Endothelial cell of umbilical vein (primary cell): ENCODE measurements at regions not wholly inside any gene's neighbourhood (a gene's known extent, or its start where the extent isn't known, plus 50 kb on each side); places are given as distances from the start of the nearest gene placed in this dataset.

Source experiments
- BruUV-seq: library from RNA; stranded (reverse); fragments of 400-500 nt; replicated peaks from 2 replicates; lab custom pipeline; 2021; lab: Mats Ljungman, UMichigan
- CTCF ChIA-PET: fragments of 300-600, 350-600 bp; sonication (Branson Sonifier 250); formaldehyde crosslinking; loops from one replicate; lab custom pipeline; 2021; ENCODE audit warnings: antibody characterized with exemption, inconsistent platforms; lab: Charles Lee
- POLR2A ChIA-PET: fragments of 300-600, 350-600 bp; sonication (Branson Sonifier 250); formaldehyde crosslinking; loops from one replicate; lab custom pipeline; 2021; ENCODE audit warnings: antibody characterized with exemption, inconsistent platforms; lab: Charles Lee
- DNase-seq: peaks from one replicate; pipeline ENCODE4 v3.0.0-alpha.2; 2011; ENCODE audit warnings: low read depth, low spot score
- FAIRE-seq: peaks from 2 replicates; lab custom pipeline; 2011; peaks lifted over from hg19 to GRCh38; lab: Jason Lieb, UNC
- H2AFZ ChIP-seq: 2 replicates; pipeline ENCODE4 v1.6.0; 2012; ENCODE audit warnings: low read depth, low read length, control low read depth, inconsistent platforms
- H3K27ac ChIP-seq: 2 replicates; pipeline ENCODE4 v1.5.1; 2011; ENCODE audit warnings: low read depth, mild to moderate bottlenecking, control low read depth, low read length, moderate library complexity; ENCODE audit not compliant: insufficient read depth
- H3K27me3 ChIP-seq, 2 experiments: 2 replicates each; pipeline versions ENCODE4 v1.6.0 to v1.6.1; 2011; ENCODE audit warnings: low read length in 2 of 2, mixed read lengths in 1 of 2; ENCODE audit not compliant: control insufficient read depth in 2 of 2, insufficient read depth in 2 of 2
- H3K36me3 ChIP-seq, 2 experiments: 2 replicates in 1 of 2; 3 replicates in 1 of 2; pipeline ENCODE4 v1.5.1; 2011; ENCODE audit warnings: low read length in 2 of 2, mild to moderate bottlenecking in 1 of 2, moderate library complexity in 1 of 2; ENCODE audit not compliant: control insufficient read depth in 2 of 2, insufficient read depth in 2 of 2; ENCODE audit errors: extremely low read depth in 1 of 2
- H3K4me1 ChIP-seq: 3 replicates; pipeline ENCODE4 v1.5.1; 2011; ENCODE audit warnings: mild to moderate bottlenecking, low read length; ENCODE audit not compliant: control insufficient read depth, insufficient read depth; ENCODE audit errors: extremely low read depth
- H3K4me2 ChIP-seq: 2 replicates; pipeline ENCODE4 v1.6.1; 2011; ENCODE audit warnings: low read length, control low read depth, mixed read lengths; ENCODE audit not compliant: insufficient read depth
- H3K4me3 ChIP-seq, 3 experiments: fragments of 200-600 bp in 1 of 3; sonication (generic), shearing (Covaris generic) in 1 of 3; replicated peaks in 1 of 3; 2 replicates each; pipeline ENCODE4 v1.5.1; 2011 to 2016; ENCODE audit warnings: control low read depth in 3 of 3, low read length in 3 of 3, mild to moderate bottlenecking in 2 of 3, inconsistent platforms in 1 of 3, low read depth in 1 of 3, moderate library complexity in 1 of 3; ENCODE audit not compliant: insufficient read depth in 1 of 3
- H3K79me2 ChIP-seq: 2 replicates; pipeline ENCODE4 v1.6.0; 2012; ENCODE audit warnings: low read length, inconsistent platforms; ENCODE audit not compliant: control insufficient read depth, insufficient read depth
- H3K9ac ChIP-seq: replicated peaks from 2 replicates; pipeline ENCODE3; 2011; ENCODE audit warnings: low read length, control low read depth; ENCODE audit not compliant: insufficient read depth; ENCODE audit errors: extremely low read depth
- H3K9me1 ChIP-seq: replicated peaks from 3 replicates; pipeline ENCODE4 v1.6.0; 2011; ENCODE audit warnings: mild to moderate bottlenecking, low read length; ENCODE audit not compliant: control insufficient read depth, insufficient read depth; ENCODE audit errors: extremely low read depth
- H3K9me3 ChIP-seq: replicated peaks from 2 replicates; pipeline ENCODE4 v1.5.1; 2012; ENCODE audit warnings: low read length, inconsistent platforms; ENCODE audit not compliant: control insufficient read depth, insufficient read depth
- H4K20me1 ChIP-seq: replicated peaks from 2 replicates; pipeline ENCODE3; 2011; ENCODE audit warnings: mild to moderate bottlenecking, low read length; ENCODE audit not compliant: control insufficient read depth, insufficient read depth; ENCODE audit errors: extremely low read depth
- EZH2 ChIP-seq: IDR thresholded peaks from 2 replicates; pipeline ENCODE4 v1.6.1; 2012; ENCODE audit warnings: borderline replicate concordance, low read depth, mild to moderate bottlenecking, moderate library complexity, low read length, inconsistent platforms; ENCODE audit not compliant: severe bottlenecking
- FOS ChIP-seq: IDR thresholded peaks from 2 replicates; pipeline ENCODE4 v1.6.1; 2011; ENCODE audit warnings: mild to moderate bottlenecking, low read length, moderate library complexity, borderline replicate concordance; ENCODE audit not compliant: insufficient read depth
- GATA2 ChIP-seq: IDR thresholded peaks from 2 replicates; pipeline ENCODE4 v1.7.0; 2011; ENCODE audit warnings: low read depth, mild to moderate bottlenecking, moderate library complexity, mixed read lengths, low read length; ENCODE audit not compliant: insufficient read length, insufficient read depth
- JUN ChIP-seq: IDR thresholded peaks from 2 replicates; pipeline ENCODE4 v1.6.1; 2011; ENCODE audit warnings: borderline replicate concordance, low read depth; ENCODE audit not compliant: insufficient read length, insufficient read depth
- MYC ChIP-seq: IDR thresholded peaks from one replicate; pipeline ENCODE4 v1.6.1; 2011; ENCODE audit warnings: mild to moderate bottlenecking, low read depth, low read length
- POLR2A ChIP-seq: IDR thresholded peaks from 2 replicates; pipeline ENCODE4 v1.6.1; 2012; ENCODE audit warnings: low read depth, mild to moderate bottlenecking, control low read depth, low read length
- POLR2AphosphoS5 ChIP-seq: IDR thresholded peaks from 2 replicates; pipeline ENCODE4 v1.6.1; 2012; ENCODE audit warnings: low read depth, mild to moderate bottlenecking, control low read depth, low read length, moderate library complexity; ENCODE audit not compliant: insufficient read depth
- dilution Hi-C: fragments of 300-500 bp; cut with MboI; formaldehyde crosslinking; loops from one replicate; pipeline ENCODE4 v1.15.0; 2019; ENCODE audit warnings: low sequenced_read_pairs; ENCODE audit not compliant: extremely low pct_ligation_motif_present
- intact Hi-C: fragments of 100-400 bp; cut with micrococcal nuclease; formaldehyde crosslinking; loops from one replicate; pipeline ENCODE4 v1.10.0; 2022
- TF ChIP-seq, protein P1 (sequence below), 2 donors: IDR thresholded peaks; 1 replicate in 1 of 2; 2 replicates in 1 of 2; pipeline ENCODE4 v1.5.1; 2011; ENCODE audit warnings: low read length in 2 of 2, mild to moderate bottlenecking in 2 of 2, moderate library complexity in 2 of 2, control low read depth in 1 of 2, inconsistent platforms in 1 of 2, low read depth in 1 of 2; ENCODE audit not compliant: insufficient read depth in 1 of 2; ENCODE audit errors: extremely low read depth in 1 of 2
- TF ChIP-seq, protein P2 (sequence below): IDR thresholded peaks from 2 replicates; pipeline ENCODE4 v1.6.1; 2011; ENCODE audit not compliant: insufficient read depth, insufficient read length

GRCh38 chr6:767755-768512 is 75.0 kb upstream of the EXOC2 start:
- dilution Hi-C loops = no loop called here

More at GRCh38 chr6:767755-768512, 75.0 kb upstream of the EXOC2 start:
- no peak overlapping the region for H2AFZ ChIP-seq
- no peak overlapping the region for H3K9ac ChIP-seq
- CTCF ChIA-PET = no interaction called here
- POLR2A ChIA-PET = no interaction called here
- H3K27me3 ChIP-seq = no peaks in the 10 kb centered on the region
- no peaks in the 10 kb centered on the region for H4K20me1 ChIP-seq
- TF ChIP-seq POLR2A (no peak), EZH2 (no peak), MYC (no peak), GATA2 (no peak), FOS (no peak), POLR2AphosphoS5 (no peak), JUN (no peak)
- TF ChIP-seq, protein P1, sequence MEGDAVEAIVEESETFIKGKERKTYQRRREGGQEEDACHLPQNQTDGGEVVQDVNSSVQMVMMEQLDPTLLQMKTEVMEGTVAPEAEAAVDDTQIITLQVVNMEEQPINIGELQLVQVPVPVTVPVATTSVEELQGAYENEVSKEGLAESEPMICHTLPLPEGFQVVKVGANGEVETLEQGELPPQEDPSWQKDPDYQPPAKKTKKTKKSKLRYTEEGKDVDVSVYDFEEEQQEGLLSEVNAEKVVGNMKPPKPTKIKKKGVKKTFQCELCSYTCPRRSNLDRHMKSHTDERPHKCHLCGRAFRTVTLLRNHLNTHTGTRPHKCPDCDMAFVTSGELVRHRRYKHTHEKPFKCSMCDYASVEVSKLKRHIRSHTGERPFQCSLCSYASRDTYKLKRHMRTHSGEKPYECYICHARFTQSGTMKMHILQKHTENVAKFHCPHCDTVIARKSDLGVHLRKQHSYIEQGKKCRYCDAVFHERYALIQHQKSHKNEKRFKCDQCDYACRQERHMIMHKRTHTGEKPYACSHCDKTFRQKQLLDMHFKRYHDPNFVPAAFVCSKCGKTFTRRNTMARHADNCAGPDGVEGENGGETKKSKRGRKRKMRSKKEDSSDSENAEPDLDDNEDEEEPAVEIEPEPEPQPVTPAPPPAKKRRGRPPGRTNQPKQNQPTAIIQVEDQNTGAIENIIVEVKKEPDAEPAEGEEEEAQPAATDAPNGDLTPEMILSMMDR (IDR thresholded peaks at IDR 0.05; ENCODE audit: extremely low read depth in 1 of 2, insufficient read depth in 1 of 2, low read depth in 1 of 2, low read length in 2 of 2) = no peak
- TF ChIP-seq, protein P2, sequence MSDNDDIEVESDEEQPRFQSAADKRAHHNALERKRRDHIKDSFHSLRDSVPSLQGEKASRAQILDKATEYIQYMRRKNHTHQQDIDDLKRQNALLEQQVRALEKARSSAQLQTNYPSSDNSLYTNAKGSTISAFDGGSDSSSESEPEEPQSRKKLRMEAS = no peak
- no peak overlapping the region for H3K27ac ChIP-seq
- no peaks in the 10 kb centered on the region for H3K36me3 ChIP-seq
- H3K9me3 ChIP-seq = no peaks in the 10 kb centered on the region
- BruUV-seq = no TSS peak
- H3K9me1 ChIP-seq = no peaks in the 10 kb centered on the region
- H3K79me2 ChIP-seq = no peaks in the 10 kb centered on the region
- FAIRE-seq (no peak), DNase-seq (no peak)
- H3K4me1 ChIP-seq = no peaks in the 10 kb centered on the region
- intact Hi-C loops = no loop called here
- no peak overlapping the region for H3K4me3 ChIP-seq
- no peak overlapping the region for H3K4me2 ChIP-seq
